ENCODE measurements at regions not wholly inside any gene's neighbourhood (a gene's known extent, or its start where the extent isn't known, plus 50 kb on each side); places are given as distances from the start of the nearest gene placed in this dataset.

DNA sequence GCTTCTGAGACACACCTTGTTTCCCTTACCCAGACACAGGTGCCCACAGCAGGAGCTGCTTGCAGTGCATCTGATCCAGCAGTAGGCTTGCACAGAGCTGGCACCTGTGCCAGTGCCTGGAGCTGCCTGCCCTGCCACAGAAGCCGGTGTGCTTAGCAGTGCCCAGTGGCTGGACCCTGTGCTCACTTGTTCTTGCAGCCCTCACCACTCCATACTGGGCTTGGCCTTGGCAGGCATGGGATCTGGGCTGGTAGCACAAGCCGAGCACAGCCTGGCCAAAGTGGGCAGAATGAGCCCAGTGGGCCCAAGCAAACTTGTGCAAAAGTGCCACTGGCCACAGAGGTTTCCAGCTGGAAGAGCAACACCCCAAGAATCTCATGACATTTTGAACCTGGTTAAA is 1950.4 kb downstream of the SUCLG1 start:
- DNase-seq (ENCODE audit: insufficient read length, low spot score) (no peak), FAIRE-seq (no peak)

DNA sequence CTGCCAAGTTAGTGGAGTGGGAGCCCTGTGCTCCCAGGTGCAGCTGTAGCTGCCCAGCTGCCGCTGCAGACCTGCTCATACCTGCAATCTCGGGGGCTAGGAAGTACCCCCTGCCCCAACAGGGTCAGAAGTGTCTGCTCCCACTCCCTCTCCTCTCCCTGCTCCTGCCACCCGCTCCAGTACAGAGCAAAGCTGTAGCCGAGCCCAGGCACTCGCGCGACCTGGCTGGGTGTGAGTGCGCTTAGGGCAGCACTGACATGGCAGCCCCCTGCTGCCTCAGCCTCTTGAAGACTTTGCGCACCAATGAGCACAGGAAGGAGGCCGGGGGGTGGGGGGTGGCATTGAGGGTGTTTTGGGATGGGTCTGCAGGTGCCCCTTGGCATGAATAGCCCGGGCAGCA is 1951.4 kb downstream of the SUCLG1 start:
- no peak for DNase-seq (ENCODE audit: insufficient read length, low spot score)
- no peak for FAIRE-seq

DNA sequence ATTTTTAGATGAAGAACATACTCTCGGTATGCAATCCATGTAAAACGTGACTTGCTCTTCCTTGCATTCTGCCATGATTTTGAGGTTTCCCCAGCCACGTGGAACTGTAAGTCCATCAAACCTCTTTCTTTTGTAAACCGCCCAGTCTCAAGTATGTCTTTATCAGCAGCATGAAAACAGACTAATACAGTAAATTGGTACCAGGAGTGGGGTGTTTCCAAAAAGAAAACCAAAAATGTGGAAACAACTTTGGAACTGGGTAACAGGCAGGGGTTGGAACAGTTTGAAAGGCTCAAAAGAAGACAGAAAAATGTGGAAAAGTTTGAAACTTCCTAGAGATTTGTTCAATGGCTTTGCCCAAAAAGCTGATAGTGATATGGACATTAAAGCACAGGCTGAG is 1957.9 kb downstream of the SUCLG1 start:
- DNase-seq (ENCODE audit: insufficient read length, low spot score) (no peak), FAIRE-seq (no peak)

DNA sequence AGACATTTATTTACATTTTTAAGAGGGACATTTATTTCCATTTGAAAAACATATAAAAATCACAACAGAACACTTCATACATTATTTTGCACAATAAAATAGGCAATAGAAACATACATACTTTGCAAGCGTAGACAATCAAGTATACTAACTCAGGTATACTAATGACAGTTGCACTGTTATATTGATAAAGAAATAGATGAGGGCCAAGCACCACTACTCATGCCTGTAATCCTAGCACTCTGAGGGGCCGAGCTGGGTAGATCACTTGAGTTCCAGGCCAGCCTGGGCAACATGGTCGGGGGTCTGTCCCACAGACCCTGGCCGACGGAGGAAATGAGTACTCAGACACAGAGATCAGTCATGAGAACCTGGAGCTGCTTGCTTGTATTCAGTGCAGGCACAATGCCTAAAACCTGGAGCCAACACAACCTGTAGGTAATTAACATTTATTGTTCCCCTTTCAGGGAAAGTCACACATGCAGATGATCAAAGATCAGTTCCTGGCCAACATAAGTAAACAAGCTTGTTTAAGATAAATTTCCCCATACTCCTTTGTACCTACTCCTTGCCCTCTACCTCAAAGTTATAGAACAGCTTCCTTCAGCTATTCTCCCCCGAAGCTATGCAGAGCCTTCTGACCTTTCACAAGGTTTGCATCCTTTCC is 1960.2 kb downstream of the SUCLG1 start:
- no peak for FAIRE-seq
- no peak for DNase-seq (ENCODE audit: insufficient read length, low spot score)

DNA sequence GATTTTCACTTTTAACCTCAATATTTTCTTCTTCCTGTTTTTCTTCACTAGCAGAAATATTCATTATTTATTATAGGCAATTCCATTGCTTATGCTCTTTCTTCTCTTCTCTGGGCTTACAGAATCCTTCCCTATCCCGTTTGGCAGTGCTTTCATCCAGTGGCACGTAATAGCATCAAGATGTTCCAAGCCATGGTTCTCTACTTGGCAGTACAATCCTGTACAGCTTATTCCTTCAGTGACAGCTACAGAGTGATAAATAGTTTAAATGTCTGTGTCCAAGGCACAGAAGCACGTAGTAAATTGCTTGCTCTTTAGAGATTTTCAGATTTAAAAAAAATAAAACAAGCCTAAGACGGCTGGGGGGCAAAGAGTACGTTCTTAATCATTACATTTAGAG is 1964.3 kb downstream of the SUCLG1 start:
- no peak for FAIRE-seq
- DNase-seq (ENCODE audit: insufficient read length, low spot score), result no peak

DNA sequence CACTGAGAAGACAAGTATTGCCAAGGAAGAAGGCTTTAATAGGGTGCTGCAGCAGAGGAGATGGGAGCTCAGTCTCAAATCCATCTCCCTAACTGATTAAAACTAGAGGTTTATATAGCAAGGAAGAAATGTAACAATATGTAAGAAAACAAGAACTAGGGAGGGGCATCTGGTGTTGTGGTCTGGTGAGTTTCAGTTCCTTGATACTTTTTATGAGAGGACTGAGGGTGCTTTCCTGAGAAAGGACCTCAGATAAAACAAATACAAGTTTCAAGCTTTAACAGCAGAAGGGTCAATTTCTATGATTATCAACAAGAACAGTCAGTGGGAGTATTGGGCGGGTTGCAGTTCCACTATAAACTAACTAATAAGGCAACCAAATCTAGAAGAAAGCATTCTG is 1967.5 kb downstream of the SUCLG1 start:
- DNase-seq (ENCODE audit: insufficient read length, low spot score) (no peak), FAIRE-seq (no peak)

DNA sequence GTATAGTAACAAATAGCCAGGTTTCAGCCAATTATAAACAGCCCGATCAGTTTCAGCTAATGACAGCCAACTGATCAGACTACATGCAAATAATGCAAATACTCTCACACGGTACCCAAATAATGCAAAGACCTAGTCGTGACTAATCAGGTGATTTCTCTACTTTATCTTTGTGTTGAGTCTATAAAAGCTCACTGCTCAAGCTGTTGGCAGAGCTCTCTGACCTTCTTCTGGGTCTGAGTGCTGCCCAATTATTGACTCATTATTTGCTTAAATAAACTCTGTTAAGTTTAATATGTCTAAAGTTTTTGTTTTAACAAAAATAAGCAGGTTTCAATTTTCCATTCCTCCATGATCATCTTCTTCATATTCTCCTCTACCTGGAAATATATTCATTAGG is 1971.7 kb downstream of the SUCLG1 start:
- FAIRE-seq, result no peak
- DNase-seq (ENCODE audit: insufficient read length, low spot score), result no peak

DNA sequence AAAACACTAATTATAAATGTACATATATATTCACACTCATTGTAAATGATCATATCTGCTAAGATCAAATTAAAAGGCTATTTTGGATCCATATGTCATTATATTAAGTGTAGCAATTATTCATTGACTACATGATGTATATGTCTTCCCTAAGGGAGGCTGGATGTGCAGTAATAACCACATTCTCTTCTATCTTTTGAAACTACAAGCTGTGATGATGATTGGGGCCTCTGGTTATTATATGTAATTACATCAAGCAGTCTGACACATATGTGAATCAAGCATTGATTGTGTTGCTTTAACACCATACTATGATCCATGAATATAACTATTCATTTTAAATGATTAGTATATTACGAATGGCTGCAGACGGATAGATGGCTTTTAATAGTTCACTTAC is 1973.4 kb downstream of the SUCLG1 start:
- FAIRE-seq (no peak), DNase-seq (ENCODE audit: insufficient read length, low spot score) (no peak)

DNA sequence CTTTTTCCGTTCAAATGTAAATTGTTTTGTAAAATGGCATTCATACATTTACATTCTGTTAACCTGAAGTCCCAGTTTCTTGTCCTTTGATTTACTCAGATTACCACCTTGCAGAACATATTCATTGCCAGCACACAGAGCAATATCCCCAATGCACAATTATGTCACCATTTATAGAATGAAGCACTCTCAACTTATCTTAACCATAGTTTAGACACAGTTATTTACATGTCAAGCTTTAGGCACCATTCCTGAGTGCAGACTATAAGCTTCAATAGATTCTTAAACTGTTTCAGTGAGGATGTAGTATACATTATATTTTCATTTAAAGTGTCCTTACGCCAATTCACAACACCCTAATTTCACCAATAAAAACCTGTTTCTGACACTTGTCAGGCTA is 1977.9 kb downstream of the SUCLG1 start:
- FAIRE-seq, result no peak
- no peak for DNase-seq (ENCODE audit: insufficient read length, low spot score)

DNA sequence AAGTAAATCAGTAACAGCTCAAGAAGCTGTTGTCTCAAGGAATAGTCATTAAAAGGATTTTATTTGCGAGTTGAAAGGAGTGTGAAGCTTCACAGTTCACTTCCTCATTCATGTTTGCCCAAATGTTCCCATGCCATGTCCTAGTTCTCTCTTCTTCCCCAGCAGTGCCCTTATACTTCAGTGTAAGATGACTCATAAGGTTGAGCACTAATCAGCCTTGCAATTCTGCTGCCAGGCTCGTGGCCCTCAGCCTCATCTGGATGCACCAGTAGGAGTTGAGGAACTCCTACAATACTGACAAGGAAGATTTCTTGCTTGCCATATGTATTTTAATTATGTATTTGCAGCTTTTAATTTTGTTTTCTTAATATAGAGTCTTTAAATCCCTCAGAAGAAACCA is 1980.4 kb downstream of the SUCLG1 start:
- FAIRE-seq, result no peak

DNA sequence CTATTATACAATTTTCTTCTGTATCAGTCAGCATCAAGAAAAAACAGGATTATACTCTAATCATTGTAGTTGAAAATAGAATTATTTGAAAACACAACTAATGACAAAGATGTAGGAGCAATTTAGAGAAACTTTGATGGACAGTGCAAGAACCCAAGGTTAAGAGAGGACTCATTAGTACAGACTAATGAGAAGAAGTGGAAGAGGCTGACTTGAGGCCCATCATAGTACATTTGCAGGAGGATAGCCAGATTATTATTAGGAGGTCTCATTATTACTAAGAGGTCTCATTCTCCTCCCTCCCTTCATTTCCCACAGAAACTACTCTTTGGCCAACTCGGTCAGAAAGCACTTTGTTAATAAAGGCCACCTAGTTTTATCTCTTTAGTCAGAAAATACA is 1983.0 kb downstream of the SUCLG1 start:
- DNase-seq (ENCODE audit: insufficient read length, low spot score), result no peak
- no peak for FAIRE-seq

More for the DNA sequence above, 1980.4 kb downstream of the SUCLG1 start:
- no peak for DNase-seq (ENCODE audit: insufficient read length, low spot score)

DNA sequence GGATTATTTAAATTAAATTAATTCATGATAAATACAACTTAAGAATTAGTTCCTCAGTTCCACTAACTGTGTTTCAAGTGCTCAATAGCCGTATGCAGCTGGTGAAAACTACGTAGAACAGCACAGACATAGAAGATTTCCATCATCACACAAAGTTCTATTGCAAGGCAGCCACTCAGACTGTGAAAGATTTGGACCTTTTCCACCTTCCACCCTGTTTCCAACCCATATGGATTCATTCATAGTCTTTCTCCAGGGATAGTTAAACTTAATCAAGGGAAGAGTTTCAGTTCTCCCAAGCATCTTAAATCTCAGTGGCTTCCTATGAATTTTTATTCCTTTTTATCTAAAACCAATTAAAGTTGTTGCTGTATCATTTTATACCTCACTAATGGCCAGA is 2030.8 kb downstream of the SUCLG1 start:
- no peak for FAIRE-seq
- no peak for DNase-seq (ENCODE audit: insufficient read length, low spot score)

DNA sequence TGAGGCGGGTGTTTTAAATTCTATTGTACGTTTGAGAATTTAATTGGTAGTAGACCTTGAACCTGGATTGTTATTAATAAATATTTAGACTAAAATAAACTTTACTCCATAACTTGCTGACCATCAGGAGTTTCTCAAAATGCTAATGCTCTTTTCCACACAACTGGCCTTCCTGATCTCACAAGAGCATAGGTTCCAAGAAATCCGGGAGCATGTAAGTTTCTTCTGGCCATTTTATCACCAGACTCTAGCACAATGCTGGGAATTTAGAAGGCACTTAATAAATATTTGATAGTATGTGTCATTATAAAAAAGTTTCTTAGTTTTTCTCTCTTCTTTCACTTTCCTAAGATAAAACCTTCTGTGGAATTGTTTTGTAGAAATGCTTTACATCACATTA is 2047.1 kb downstream of the SUCLG1 start:
- DNase-seq (ENCODE audit: insufficient read length, low spot score) (no peak), FAIRE-seq (no peak)

DNA sequence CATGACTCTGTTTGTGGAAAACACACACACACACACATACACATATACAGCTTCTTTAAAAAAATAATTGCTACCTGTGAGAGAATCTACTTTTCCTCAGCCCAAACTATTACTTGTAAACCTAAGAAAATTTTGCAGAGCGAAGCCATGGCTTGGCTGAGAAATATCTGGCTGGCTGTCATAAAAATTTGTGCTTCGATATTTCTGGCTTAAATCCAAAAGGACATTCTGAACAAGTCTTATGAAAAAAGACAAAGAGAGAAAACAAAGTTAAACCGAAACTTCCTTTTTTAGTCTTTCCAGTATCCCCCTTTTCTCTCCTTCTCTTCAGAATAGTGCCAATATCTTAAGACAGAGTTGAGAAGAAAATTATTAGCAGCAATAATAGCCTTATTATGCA is 2048.0 kb downstream of the SUCLG1 start:
- FAIRE-seq, result no peak
- no peak for DNase-seq (ENCODE audit: insufficient read length, low spot score)

DNA sequence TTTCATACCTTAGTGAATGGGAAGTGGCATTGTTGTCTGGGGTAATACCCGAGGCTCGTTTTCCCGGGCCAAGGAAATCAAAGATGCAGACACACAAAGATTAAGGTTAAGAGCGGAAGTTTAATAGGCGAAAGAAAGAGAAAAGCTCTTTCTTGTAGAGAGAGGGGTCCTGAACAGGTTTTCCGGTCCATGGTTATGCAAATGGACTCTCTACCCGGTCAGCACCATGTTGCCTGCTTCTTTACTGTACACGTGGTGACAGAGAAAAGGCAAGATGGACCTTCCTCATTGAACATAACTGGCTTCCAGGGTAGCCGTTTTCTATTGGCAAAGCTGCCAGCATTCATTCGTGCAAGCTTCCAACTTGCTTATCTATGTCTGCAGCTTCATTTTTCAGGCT is 2063.5 kb downstream of the SUCLG1 start:
- DNase-seq (ENCODE audit: insufficient read length, low spot score) (no peak), FAIRE-seq (no peak)

DNA sequence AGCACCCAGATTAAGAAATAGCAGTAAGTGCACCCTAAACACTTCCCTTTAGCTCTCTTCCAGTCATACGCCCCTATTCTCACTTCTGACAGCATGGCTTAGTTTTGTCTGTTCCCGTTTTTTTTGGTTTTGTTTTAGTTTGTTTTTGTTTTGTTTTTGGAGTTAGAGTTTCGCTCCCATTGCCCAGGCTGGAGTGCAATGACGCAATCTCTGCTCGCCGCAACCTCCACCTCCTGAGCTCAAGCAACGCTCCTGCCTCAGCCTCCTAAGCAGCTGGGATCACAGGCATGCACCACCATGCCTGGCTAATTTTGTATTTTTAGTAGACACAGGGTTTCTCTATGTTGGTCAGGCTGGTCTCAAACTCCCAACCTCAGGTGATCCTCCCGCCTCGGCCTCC is 2067.7 kb downstream of the SUCLG1 start:
- DNase-seq (ENCODE audit: insufficient read length, low spot score) (no peak), FAIRE-seq (no peak)

DNA sequence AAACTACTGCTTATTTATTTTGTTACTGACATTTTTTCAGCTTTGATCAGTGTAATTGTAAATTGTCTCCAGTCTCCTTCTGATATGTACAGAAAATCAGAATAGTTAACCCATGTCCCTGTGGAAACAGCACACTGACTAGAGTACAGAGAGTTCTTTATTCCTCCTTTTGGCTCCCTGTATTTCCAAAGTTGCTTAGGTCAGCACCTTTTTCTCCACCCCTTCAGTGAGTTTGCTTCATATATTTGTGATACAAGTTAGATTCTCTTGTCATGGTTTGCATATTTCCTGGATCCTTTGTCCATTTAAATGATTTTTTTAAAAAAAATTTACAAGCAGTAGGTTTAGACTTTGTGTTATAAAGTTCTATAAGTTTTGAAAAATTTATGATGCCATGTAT is 2051.1 kb upstream of the LRRTM1 start:
- DNase-seq (ENCODE audit: insufficient read length, low spot score) (no peak), FAIRE-seq (no peak)

DNA sequence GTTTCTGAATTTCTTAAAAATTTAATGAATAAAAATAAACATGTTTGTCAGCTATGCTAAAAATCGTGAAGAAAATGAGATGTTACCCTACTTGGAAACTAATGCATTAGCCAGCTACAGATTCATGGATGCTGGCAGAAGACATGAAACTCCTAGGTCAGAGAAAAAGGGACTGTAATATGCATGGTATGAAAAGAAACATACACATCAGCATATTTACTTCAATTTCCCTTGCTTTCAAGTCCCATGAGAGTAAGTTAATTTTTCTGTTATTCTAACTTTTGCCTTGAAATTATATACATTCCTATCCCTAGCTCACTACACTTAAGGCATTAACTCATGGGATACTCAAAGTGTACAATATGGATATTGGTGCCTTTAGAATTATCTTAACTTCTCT is 2041.4 kb upstream of the LRRTM1 start:
- DNase-seq (ENCODE audit: insufficient read length, low spot score) (no peak), FAIRE-seq (no peak)

DNA sequence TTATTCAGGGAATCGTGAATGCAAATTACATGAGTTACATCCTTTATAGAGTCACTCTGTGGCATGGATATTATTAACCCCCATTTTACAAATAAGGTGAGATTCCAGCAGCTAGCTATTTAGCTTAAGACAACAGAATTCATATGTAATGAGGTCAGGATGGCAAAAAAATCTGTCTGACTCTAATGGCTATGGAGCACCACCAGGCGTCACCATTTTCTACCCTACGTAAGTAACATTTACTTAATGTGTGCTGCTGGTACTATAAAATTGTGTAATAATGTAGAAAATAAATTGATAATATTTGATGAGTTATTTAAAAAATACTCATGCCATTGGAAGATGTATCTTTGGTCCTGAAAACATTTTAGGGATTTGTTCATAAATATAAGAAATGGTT is 2040.1 kb upstream of the LRRTM1 start:
- no peak for DNase-seq (ENCODE audit: insufficient read length, low spot score)
- no peak for FAIRE-seq

DNA sequence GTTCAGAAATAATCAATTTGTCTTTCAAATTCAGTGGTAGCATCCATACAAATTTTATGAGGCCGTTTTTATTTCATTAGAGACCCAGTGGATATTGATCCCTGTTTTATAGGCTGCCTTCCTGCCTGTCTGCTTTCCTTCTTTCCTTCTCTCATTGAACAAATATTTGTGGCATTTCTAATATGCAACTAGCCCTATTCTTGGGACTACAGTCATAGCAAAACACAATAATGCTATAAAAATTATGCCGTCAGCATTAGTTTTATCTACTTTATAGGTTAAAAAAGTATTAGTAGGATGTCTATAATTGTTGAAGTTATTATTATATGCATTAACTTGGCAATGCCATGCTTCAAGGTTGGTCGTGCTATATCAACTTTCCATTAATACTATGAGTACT is 2037.8 kb upstream of the LRRTM1 start:
- no peak for DNase-seq (ENCODE audit: insufficient read length, low spot score)
- no peak for FAIRE-seq

DNA sequence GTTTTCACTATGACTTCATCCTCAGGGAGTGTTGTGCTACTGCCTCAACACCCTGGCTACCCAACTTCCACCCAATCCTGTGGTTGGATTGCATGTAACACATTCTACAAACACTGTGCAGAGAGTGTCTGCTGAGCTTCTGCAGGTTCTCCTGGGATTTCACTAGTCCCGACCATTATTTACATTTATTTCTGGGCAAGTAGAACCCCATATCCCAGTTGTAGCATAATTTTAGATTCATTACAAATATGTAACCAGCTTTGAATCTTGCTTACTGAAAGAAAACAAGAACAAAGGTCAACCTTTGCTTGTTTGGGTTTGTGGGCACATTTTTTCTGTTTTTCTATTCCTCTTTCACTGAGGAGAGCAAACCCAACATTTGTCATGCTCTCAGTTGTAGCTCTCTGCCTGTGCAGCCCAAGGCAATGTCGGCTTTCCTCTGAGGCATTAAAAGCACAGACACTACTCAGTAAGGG is 2036.1 kb upstream of the LRRTM1 start:
- FAIRE-seq (no peak), DNase-seq (ENCODE audit: insufficient read length, low spot score) (no peak)

DNA sequence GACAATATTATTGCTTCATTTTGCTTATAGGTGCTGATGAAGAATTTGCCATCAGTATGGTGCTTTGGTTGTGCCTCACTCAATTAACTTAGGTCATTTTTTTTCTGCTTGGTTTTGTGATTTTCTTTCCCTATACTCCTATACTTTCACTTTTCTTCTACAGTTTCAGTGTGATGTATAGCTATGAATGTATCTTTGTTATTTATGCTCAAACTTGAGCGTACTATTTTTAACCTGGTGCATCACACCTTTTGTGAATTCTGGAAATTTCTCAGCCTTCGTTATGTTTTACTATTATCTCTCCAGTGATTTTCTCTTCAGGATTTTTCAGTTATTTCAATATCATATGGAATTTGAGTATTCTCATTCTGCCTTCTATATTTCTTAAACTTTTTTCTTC is 2035.3 kb upstream of the LRRTM1 start:
- FAIRE-seq, result no peak
- no peak for DNase-seq (ENCODE audit: insufficient read length, low spot score)

DNA sequence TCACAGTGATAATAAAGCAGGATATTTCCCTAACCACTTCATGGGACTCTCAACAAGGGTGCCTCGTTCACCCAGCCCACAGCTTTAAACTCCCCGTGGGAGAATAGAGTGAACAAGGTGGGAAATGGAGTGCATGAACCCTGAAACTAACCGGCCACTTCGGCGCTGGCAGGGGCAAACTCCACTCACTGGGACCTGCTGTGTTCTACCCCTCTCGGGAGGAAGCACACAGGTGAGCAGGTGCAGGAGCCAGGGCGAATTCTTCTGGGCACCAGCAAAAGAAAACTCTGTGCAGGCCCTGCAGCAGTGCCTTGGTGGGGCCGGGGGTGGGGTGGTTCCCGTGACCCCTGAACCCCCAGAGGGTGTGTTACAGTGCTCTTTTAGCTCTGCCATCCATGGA is 2029.1 kb upstream of the LRRTM1 start:
- FAIRE-seq (no peak), DNase-seq (ENCODE audit: insufficient read length, low spot score) (no peak)
